SK-N-SH (cell line): ENCODE measurements at regions not wholly inside any gene's neighbourhood (a gene's known extent, or its start where the extent isn't known, plus 50 kb on each side); places are given as distances from the start of the nearest gene placed in this dataset.

Experiments used
- CTCF ChIA-PET: fragments of 300-600, 350-600 bp; formaldehyde crosslinking; extraction: SDS; loops from one replicate; lab custom pipeline; 2021; lab: Yijun Ruan, JAX
- POLR2A ChIA-PET: fragments of 350-600 bp; sonication (Branson Sonifier 250); formaldehyde crosslinking; extraction: SDS; loops from one replicate; lab custom pipeline; 2020; ENCODE audit warnings: antibody characterized with exemption, inconsistent platforms; lab: Yijun Ruan, JAX
- DNase-seq: peaks from one replicate; pipeline ENCODE4 v3.0.0; 2012
- H2AFZ ChIP-seq: fragments of 200-600 bp; sonication (generic); 2 replicates; pipeline ENCODE4 v1.8.1; 2016; ENCODE audit warnings: antibody characterized with exemption, mild to moderate bottlenecking, low read depth
- H3F3A ChIP-seq: fragments of 200-600 bp; sonication (generic); replicated peaks from 2 replicates; pipeline ENCODE3; 2016; ENCODE audit warnings: antibody characterized with exemption, mild to moderate bottlenecking; ENCODE audit not compliant: insufficient read depth
- H3K27ac ChIP-seq, 2 experiments: fragments of 200-500 bp in 1 of 2; fragments of 200-600 bp in 1 of 2; sonication (Bioruptor generic) in 1 of 2; sonication (generic), shearing (Covaris generic) in 1 of 2; 2 replicates each; pipeline versions ENCODE4 v1.5.1 to v1.6.1; 2014 to 2016; ENCODE audit warnings: low read depth in 2 of 2, inconsistent platforms in 1 of 2, low read length in 1 of 2, mild to moderate bottlenecking in 1 of 2, mixed read lengths in 1 of 2
- H3K27me3 ChIP-seq: fragments of 200-600 bp; sonication (generic), shearing (Covaris generic); 2 replicates; pipeline ENCODE4 v1.6.1; 2016; ENCODE audit warnings: mixed run types; ENCODE audit not compliant: insufficient read depth
- H3K36me3 ChIP-seq, 2 experiments: fragments of 200-500 bp in 1 of 2; fragments of 200-600 bp in 1 of 2; sonication (Bioruptor generic) in 1 of 2; sonication (generic) in 1 of 2; replicated peaks in 1 of 2; 2 replicates each; pipeline versions ENCODE3 to v1.5.1; 2014 to 2016; ENCODE audit warnings: low read length in 1 of 2, mild to moderate bottlenecking in 1 of 2; ENCODE audit not compliant: insufficient read depth in 2 of 2, control insufficient read depth in 1 of 2
- H3K4me1 ChIP-seq, 2 experiments: fragments of 200-500 bp in 1 of 2; fragments of 200-600 bp in 1 of 2; sonication (Bioruptor generic) in 1 of 2; sonication (generic), shearing (Covaris generic) in 1 of 2; 2 replicates each; pipeline versions ENCODE4 v1.5.1 to v1.6.1; 2014 to 2016; ENCODE audit warnings: low read depth in 1 of 2, low read length in 1 of 2, mixed run types in 1 of 2; ENCODE audit not compliant: insufficient read depth in 2 of 2, control insufficient read depth in 1 of 2
- H3K4me2 ChIP-seq: fragments of 200-600 bp; sonication (generic), shearing (Covaris generic); 2 replicates; pipeline ENCODE4 v1.6.1; 2017; ENCODE audit warnings: mixed run types
- H3K4me3 ChIP-seq, 2 experiments: fragments of 200-500 bp in 1 of 2; fragments of 200-600 bp in 1 of 2; sonication (Bioruptor generic) in 1 of 2; sonication (generic), shearing (Covaris generic) in 1 of 2; 2 replicates each; pipeline versions ENCODE4 v1.5.1 to v1.8.1; 2014 to 2016; ENCODE audit warnings: low read depth in 2 of 2, inconsistent platforms in 1 of 2, low read length in 1 of 2, mild to moderate bottlenecking in 1 of 2, mixed read lengths in 1 of 2, moderate library complexity in 1 of 2
- H3K79me2 ChIP-seq: fragments of 200-600 bp; sonication (generic); 2 replicates; pipeline ENCODE4 v1.8.1; 2017; ENCODE audit warnings: mild to moderate bottlenecking; ENCODE audit not compliant: insufficient read depth
- H3K9ac ChIP-seq: fragments of 200-600 bp; sonication (generic); 2 replicates; pipeline ENCODE4 v1.6.1; 2017; ENCODE audit warnings: mixed run types
- H3K9me2 ChIP-seq: fragments of 200-600 bp; sonication (generic); 2 replicates; pipeline ENCODE4 v1.6.1; 2017; ENCODE audit warnings: mixed run types
- H3K9me3 ChIP-seq: fragments of 200-600 bp; sonication (generic); 2 replicates; pipeline ENCODE4 v1.6.1; 2017; ENCODE audit warnings: mixed run types, mild to moderate bottlenecking, moderate library complexity
- H4K20me1 ChIP-seq: fragments of 200-600 bp; sonication (generic); 2 replicates; pipeline ENCODE4 v1.6.1; 2017; ENCODE audit warnings: mild to moderate bottlenecking, mixed run types; ENCODE audit not compliant: insufficient read depth
- CHD2 ChIP-seq: fragments of 150-350 bp; IDR thresholded peaks from 2 replicates; pipeline ENCODE4 v1.6.1; 2018; ENCODE audit warnings: low read length; ENCODE audit not compliant: partially characterized antibody
- EZH2phosphoT487 ChIP-seq: fragments of 200-600 bp; sonication (generic); IDR thresholded peaks from 2 replicates; pipeline ENCODE4 v1.6.1; 2017; ENCODE audit warnings: low read depth, mixed run types, mild to moderate bottlenecking, antibody characterized with exemption, moderate library complexity, borderline replicate concordance
- FOXM1 ChIP-seq: IDR thresholded peaks from 2 replicates; pipeline ENCODE4 v1.4.0; 2012; ENCODE audit warnings: low read depth, mild to moderate bottlenecking
- MEF2A ChIP-seq: IDR thresholded peaks from 2 replicates; pipeline ENCODE4 v1.4.0; 2012; ENCODE audit warnings: low read depth, borderline replicate concordance
- NRF1 ChIP-seq: IDR thresholded peaks from 2 replicates; pipeline ENCODE4 v1.6.1; 2012; ENCODE audit warnings: low read depth, mild to moderate bottlenecking, low read length
- RFX5 ChIP-seq: IDR thresholded peaks from 2 replicates; pipeline ENCODE4 v1.6.1; 2012; ENCODE audit warnings: mild to moderate bottlenecking, improper control_type of control experiment, low read length
- SMC3 ChIP-seq: IDR thresholded peaks from 2 replicates; pipeline ENCODE4 v1.6.1; 2012; ENCODE audit warnings: low read depth, low read length, improper control_type of control experiment
- TAF1 ChIP-seq: IDR thresholded peaks from 2 replicates; pipeline ENCODE4 v1.6.1; 2012; ENCODE audit warnings: low read depth, mild to moderate bottlenecking, low read length, moderate library complexity, borderline replicate concordance
- TCF12 ChIP-seq: IDR thresholded peaks from 2 replicates; pipeline ENCODE4 v1.4.0; 2012
- TEAD4 ChIP-seq: IDR thresholded peaks from 2 replicates; pipeline ENCODE4 v1.4.0; 2012; ENCODE audit warnings: mild to moderate bottlenecking, borderline replicate concordance; ENCODE audit not compliant: insufficient read depth
- WGBS: methylation state at CpG from one replicate; pipeline ENCODE4 v1.1.6; 2017; ENCODE audit warnings: low lambda C conversion rate; 5-methylcytosine and 5-hydroxymethylcytosine counted together
- TF ChIP-seq, protein P1 (sequence below): IDR thresholded peaks from 2 replicates; pipeline ENCODE4 v1.4.0; 2012; ENCODE audit warnings: low read depth, borderline replicate concordance
- TF ChIP-seq, protein P2 (sequence below): IDR thresholded peaks from 2 replicates; pipeline ENCODE4; 2012
- TF ChIP-seq, protein P3 (sequence below): IDR thresholded peaks from 2 replicates; pipeline ENCODE4 v1.4.0; 2012; ENCODE audit warnings: low read depth
- TF ChIP-seq, protein P4 (sequence below): fragments of 200-600 bp; sonication (generic); IDR thresholded peaks from 2 replicates; pipeline ENCODE4 v1.6.1; 2017; ENCODE audit warnings: antibody characterized with exemption, mild to moderate bottlenecking, moderate library complexity

DNA sequence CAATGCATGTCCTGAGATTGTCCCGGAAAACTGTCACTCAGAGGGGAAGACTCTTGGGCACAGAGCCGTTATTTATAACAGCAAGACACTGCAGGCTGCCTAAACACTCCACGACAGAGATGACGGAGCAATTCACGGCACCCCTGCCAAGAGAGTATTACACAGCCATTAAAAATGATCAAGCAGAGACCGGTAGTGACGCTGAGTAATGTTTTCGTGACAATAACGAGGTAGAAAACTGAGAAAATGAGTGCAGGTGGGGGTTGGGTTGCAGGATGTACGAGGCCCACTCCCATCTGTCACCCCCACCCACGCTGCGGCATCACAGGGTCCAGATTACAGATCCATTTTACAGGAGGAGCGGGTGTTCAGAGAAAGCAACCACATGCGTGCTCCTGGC, 58.9 kb upstream of the LINGO1 start:
- Histone ChIP-seq H3K9ac (no peak overlapping the region), H3K27me3 (peaks cover 46% of the 10 kb centered on the region; the same call in 1 of the 2 replicates), H2AFZ (no peak overlapping the region), H3K36me3 (no peaks in the 10 kb centered on the region), H3K79me2 (no peaks in the 10 kb centered on the region), H4K20me1 (no peaks in the 10 kb centered on the region), H3K27ac (no peak overlapping the region), H3K4me1 (peaks cover 0 to 10% of the 10 kb centered on the region in 2 experiments; a peak in 1 of 4 replicates), H3K4me3 (no peak overlapping the region), H3F3A (no peaks in the 10 kb centered on the region), H3K9me3 (no peaks in the 10 kb centered on the region), H3K4me2 (no peak overlapping the region), H3K9me2 (no peaks in the 10 kb centered on the region)
- 33% methylated on average over 12 of the region's 14 CpGs for WGBS
- DNase-seq: no peak
- ChIA-PET CTCF (no interaction called here), POLR2A (no interaction called here)
- no peak for TF ChIP-seq TCF12
- TF ChIP-seq MEF2A: no peak
- no peak for TF ChIP-seq TEAD4
- TF ChIP-seq CHD2: no peak
- TF ChIP-seq, protein P1, sequence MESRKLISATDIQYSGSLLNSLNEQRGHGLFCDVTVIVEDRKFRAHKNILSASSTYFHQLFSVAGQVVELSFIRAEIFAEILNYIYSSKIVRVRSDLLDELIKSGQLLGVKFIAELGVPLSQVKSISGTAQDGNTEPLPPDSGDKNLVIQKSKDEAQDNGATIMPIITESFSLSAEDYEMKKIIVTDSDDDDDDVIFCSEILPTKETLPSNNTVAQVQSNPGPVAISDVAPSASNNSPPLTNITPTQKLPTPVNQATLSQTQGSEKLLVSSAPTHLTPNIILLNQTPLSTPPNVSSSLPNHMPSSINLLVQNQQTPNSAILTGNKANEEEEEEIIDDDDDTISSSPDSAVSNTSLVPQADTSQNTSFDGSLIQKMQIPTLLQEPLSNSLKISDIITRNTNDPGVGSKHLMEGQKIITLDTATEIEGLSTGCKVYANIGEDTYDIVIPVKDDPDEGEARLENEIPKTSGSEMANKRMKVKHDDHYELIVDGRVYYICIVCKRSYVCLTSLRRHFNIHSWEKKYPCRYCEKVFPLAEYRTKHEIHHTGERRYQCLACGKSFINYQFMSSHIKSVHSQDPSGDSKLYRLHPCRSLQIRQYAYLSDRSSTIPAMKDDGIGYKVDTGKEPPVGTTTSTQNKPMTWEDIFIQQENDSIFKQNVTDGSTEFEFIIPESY: no peak
- TF ChIP-seq, protein P2, sequence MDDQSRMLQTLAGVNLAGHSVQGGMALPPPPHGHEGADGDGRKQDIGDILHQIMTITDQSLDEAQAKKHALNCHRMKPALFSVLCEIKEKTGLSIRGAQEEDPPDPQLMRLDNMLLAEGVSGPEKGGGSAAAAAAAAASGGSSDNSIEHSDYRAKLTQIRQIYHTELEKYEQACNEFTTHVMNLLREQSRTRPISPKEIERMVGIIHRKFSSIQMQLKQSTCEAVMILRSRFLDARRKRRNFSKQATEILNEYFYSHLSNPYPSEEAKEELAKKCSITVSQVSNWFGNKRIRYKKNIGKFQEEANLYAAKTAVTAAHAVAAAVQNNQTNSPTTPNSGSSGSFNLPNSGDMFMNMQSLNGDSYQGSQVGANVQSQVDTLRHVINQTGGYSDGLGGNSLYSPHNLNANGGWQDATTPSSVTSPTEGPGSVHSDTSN: no peak
- no peak for TF ChIP-seq NRF1

DNA sequence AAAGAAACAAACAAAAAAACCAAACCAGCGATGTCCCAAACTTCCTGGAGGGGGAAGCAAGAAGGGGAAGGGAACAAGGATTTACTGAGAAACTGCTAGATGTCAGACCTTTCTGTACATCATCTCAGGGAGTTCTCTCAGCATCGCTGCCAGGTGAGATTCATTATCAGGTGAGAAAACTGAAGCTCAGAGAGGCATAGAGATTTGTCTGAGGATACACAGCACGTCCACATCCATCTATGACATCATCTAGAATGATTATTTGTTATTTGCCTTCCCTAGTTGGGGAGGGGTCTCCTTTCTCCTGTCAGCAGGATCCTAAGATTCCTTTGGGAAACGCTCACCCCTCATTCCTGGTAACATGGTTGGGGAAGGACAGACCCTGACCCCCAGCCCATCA, 57.1 kb upstream of the LINGO1 start:
- Histone ChIP-seq H2AFZ (no peak overlapping the region), H3K4me2 (no peak overlapping the region), H3K4me3 (no peak overlapping the region), H3K9me3 (no peaks in the 10 kb centered on the region), H3K9me2 (no peaks in the 10 kb centered on the region), H3K79me2 (no peaks in the 10 kb centered on the region), H3K27ac (no peak overlapping the region), H3K27me3 (peaks cover 30% of the 10 kb centered on the region; the same call in 1 of the 2 replicates), H3K36me3 (no peaks in the 10 kb centered on the region), H3K9ac (no peak overlapping the region), H3F3A (no peaks in the 10 kb centered on the region), H4K20me1 (no peaks in the 10 kb centered on the region), H3K4me1 (peaks cover 0 to 3% of the 10 kb centered on the region in 2 experiments; a peak in 1 of 4 replicates)
- TF ChIP-seq SMC3 (no peak), EZH2phosphoT487 (no peak), TAF1 (no peak), RFX5 (no peak), TCF12 (no peak), FOXM1 (no peak)
- TF ChIP-seq, protein P3, sequence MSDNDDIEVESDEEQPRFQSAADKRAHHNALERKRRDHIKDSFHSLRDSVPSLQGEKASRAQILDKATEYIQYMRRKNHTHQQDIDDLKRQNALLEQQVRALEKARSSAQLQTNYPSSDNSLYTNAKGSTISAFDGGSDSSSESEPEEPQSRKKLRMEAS: no peak
- TF ChIP-seq, protein P2: no peak
- TF ChIP-seq, protein P4, sequence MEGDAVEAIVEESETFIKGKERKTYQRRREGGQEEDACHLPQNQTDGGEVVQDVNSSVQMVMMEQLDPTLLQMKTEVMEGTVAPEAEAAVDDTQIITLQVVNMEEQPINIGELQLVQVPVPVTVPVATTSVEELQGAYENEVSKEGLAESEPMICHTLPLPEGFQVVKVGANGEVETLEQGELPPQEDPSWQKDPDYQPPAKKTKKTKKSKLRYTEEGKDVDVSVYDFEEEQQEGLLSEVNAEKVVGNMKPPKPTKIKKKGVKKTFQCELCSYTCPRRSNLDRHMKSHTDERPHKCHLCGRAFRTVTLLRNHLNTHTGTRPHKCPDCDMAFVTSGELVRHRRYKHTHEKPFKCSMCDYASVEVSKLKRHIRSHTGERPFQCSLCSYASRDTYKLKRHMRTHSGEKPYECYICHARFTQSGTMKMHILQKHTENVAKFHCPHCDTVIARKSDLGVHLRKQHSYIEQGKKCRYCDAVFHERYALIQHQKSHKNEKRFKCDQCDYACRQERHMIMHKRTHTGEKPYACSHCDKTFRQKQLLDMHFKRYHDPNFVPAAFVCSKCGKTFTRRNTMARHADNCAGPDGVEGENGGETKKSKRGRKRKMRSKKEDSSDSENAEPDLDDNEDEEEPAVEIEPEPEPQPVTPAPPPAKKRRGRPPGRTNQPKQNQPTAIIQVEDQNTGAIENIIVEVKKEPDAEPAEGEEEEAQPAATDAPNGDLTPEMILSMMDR: no peak
- ChIA-PET CTCF (interaction anchor here (1.2 to 1.8 kb wide), 2 partner anchors 10 to 11 kb away, joined by 3 to 4 read pairs; no protein-coding TSS in a partner anchor), POLR2A (no interaction called here)
- 42% methylated on average over 4 of the region's 4 CpGs for WGBS
- DNase-seq: no peak
